Effector memory CD4-positive, alpha-beta T cell (primary cell): ENCODE measurements at regions not wholly inside any gene's neighbourhood (a gene's known extent, or its start where the extent isn't known, plus 50 kb on each side); places are given as distances from the start of the nearest gene placed in this dataset.
A peak's percentile ranks its signal among the peaks of the same experiment; 100 is the strongest.
"Not testable (repeated sequence)": the region's sequence is repeated elsewhere in the genome, so short reads cannot be mapped to it uniquely, and the experiment has no call there.

Source experiments
- DNase-seq, 3 donors: peaks; one replicate each; pipeline ENCODE4 v3.0.0-alpha.2; 2020
- H3K27ac ChIP-seq: 2 replicates; pipeline ENCODE4 v1.7.0; 2013; ENCODE audit warnings: mild to moderate bottlenecking, low read length, moderate library complexity; ENCODE audit not compliant: insufficient read depth, poor library complexity, severe bottlenecking
- H3K27me3 ChIP-seq: replicated peaks from 2 replicates; pipeline ENCODE4 v1.7.0; 2013; ENCODE audit warnings: mild to moderate bottlenecking, low read length; ENCODE audit not compliant: insufficient read depth, control insufficient read depth, poor library complexity, severe bottlenecking
- H3K36me3 ChIP-seq: 2 replicates; pipeline ENCODE4 v1.7.0; 2013; ENCODE audit warnings: mild to moderate bottlenecking, low read length, moderate library complexity; ENCODE audit not compliant: control insufficient read depth, insufficient read depth
- H3K4me1 ChIP-seq: 2 replicates; pipeline ENCODE4 v1.7.0; 2013; ENCODE audit warnings: low read length, mild to moderate bottlenecking; ENCODE audit not compliant: control insufficient read depth, insufficient read depth, poor library complexity, severe bottlenecking
- H3K4me3 ChIP-seq: 2 replicates; pipeline ENCODE4 v1.7.0; 2013; ENCODE audit warnings: low read length, low read depth, mild to moderate bottlenecking; ENCODE audit not compliant: insufficient read depth, poor library complexity, severe bottlenecking
- H3K9me3 ChIP-seq: 2 replicates; pipeline ENCODE4 v1.7.0; 2013; ENCODE audit warnings: mild to moderate bottlenecking, low read length, moderate library complexity; ENCODE audit not compliant: control insufficient read depth

DNA sequence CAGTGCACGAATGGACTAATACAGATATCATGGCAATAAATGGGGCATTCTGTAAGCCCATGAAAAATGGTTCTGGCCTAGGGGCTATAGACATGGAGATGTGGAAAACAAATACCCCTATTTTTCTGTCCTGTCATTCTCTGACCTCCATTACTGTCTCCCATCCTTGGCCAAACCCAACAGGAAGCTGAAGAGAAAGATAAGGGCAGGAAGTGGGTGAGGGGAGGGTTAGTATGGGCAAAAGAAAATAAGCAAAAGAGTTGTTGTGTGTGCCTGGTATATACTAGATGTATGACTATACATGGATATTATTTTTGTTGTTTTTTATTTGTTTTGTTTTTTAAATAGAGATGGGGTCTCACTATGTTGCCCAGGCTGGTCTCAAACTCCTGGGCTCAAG is 339.3 kb downstream of the PCNX1 start:
- Histone ChIP-seq H3K27me3 (no peaks in the 10 kb centered on the region), H3K36me3 (no peaks in the 10 kb centered on the region), H3K27ac (no peak overlapping the region), H3K4me3 (peak overlapping the region; percentile 18), H3K4me1 (peaks cover 18% of the 10 kb centered on the region), H3K9me3 (no peaks in the 10 kb centered on the region)
- DNase-seq = no peak

DNA sequence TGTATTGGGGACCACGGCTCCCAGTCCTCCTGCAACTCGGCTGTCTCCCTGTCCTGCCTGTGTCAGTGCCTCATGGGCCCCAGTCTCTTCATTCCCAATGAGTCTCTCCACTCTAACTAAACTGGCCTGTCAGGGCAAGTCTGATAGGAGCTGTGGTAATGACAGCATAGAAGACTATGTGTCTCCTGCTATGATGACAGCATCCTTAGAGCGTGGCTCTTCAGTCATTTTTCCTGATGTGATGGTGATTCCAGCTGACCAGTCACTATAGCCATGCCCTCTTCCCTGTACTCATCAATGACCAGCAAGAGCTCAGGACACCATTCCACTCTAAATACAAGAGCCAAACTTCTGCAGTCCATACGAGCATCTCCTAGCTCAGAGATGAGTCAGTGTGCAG is 339.8 kb downstream of the PCNX1 start:
- DNase-seq = no peak
- H3K36me3 ChIP-seq = no peaks in the 10 kb centered on the region
- no peaks in the 10 kb centered on the region for H3K9me3 ChIP-seq
- peaks cover 18% of the 10 kb centered on the region for H3K4me1 ChIP-seq
- H3K4me3 ChIP-seq = no peak overlapping the region
- H3K27ac ChIP-seq = no peak overlapping the region
- H3K27me3 ChIP-seq = no peaks in the 10 kb centered on the region

DNA sequence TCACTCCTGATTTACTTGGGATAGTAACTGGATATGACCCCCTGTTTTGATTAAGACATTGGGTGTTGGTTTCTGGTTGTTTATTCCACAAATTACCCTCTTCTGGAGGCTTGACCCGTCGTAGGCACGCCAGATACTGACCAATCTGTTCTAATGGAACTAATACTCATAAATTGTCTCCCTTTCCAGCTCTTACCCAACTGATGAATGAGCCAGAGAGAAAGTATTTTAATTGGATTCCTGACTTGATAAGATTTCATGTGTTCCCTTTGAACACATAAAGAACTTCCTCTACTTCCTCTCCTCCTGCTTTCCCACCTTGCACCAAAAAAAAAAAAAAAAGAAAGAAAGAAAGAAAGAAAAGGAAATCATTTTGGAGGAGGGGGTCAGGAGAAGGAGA is 340.9 kb downstream of the PCNX1 start:
- no peak overlapping the region for H3K27ac ChIP-seq
- peaks cover 18% of the 10 kb centered on the region for H3K4me1 ChIP-seq
- no peaks in the 10 kb centered on the region for H3K36me3 ChIP-seq
- H3K9me3 ChIP-seq = no peaks in the 10 kb centered on the region
- H3K4me3 ChIP-seq = no peak overlapping the region
- no peak for DNase-seq
- H3K27me3 ChIP-seq = no peaks in the 10 kb centered on the region

DNA sequence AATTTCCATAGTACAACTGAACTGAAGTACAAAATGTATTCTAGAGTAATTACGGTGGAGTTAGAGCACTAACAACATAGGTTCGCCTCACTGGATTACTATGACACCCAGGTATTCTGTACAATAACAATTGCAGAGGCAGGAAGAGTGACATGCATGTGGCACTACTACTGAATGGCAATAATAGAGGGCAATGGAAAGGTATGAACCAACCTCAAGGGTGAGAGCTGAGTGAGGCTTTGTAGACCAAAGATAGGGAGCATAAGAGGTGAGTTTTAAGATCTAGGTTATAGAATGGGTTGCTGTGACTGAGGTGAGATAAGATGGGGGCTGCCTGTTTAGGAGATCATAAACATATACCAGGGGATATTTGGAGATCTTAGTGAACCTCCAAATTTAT is 343.1 kb downstream of the PCNX1 start:
- no peak for DNase-seq
- Histone ChIP-seq H3K27me3 (no peaks in the 10 kb centered on the region), H3K27ac (no peak overlapping the region), H3K9me3 (no peaks in the 10 kb centered on the region), H3K4me3 (no peak overlapping the region), H3K36me3 (no peaks in the 10 kb centered on the region), H3K4me1 (peaks cover 17% of the 10 kb centered on the region)

DNA sequence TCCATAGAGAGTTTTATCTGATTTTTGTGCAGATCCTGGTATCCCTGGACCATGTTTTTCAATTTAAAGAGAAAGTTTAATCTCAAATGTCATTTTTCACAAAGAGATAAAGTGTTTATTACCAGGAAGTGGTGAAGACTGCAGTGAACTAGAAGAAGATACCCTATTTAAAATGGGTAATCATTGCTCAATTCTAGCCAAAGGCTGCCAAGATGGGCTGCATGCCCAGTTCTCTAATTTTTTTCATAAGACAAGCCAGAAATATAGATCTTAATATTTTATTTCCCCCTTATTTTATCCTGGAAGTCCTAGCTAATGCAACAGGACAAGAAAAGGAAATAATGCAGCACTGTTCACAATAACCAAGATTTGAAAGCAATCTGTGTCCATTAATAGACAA is 343.5 kb downstream of the PCNX1 start:
- Histone ChIP-seq H3K4me1 (peaks cover 15% of the 10 kb centered on the region), H3K27ac (no peak overlapping the region), H3K27me3 (no peaks in the 10 kb centered on the region), H3K9me3 (no peaks in the 10 kb centered on the region), H3K4me3 (no peak overlapping the region), H3K36me3 (no peaks in the 10 kb centered on the region)
- DNase-seq = no peak

DNA sequence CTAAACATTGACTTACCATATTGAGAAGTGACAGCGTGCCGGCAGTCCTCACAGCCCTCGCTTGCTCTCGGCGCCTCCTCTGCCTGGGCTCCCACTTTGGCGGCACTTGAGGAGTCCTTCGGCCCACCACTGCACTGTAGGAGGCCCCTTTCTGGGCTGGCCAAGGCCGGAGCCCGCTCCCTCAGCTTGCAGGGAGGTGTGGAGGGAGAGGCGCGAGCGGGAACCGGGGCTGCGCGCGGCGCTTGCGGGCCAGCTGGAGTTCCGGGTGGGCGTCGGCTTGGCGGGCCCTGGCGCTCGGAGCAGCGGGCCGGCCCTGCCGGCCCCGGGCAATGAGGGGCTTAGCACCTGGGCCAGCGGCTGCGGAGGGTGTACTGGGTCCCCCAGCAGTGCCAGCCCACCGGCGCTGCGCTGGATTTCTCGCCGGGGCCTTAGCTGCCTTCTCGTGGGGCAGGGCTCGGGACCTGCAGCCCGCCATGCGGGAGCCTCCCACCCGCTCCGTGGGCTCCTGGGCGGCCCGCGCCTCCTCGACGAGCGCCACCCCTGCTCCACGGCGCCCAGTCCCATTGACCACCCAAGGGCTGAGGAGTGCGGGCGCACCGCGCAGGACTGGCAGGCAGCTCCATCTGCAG is 346.9 kb downstream of the PCNX1 start:
- H3K9me3 ChIP-seq, H3K36me3 ChIP-seq, H3K4me1 ChIP-seq, H3K27ac ChIP-seq, DNase-seq, H3K4me3 ChIP-seq, H3K27me3 ChIP-seq: not testable (repeated sequence)

DNA sequence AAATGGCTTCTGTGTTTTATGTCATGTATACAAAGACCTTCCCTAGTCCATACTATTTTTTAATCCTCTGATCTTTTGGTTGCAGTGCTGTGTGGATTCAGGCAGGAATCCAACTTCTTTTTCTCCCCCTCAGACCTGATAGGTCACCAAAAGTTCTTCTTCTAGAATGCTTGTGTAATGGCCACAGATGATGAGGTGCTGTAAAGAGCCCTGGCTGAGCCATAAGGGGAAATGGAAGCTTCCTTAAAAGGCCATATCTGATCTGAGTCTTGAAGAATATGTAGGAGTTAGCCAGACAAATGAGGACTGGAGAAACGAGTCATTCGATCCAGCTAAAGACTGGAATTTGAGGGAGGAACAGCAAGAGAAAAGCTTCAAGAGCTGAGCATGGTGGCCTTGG is 353.9 kb downstream of the PCNX1 start:
- Histone ChIP-seq H3K27ac (no peak overlapping the region), H3K36me3 (no peaks in the 10 kb centered on the region), H3K4me1 (no peaks in the 10 kb centered on the region), H3K4me3 (no peak overlapping the region), H3K9me3 (peaks cover 4% of the 10 kb centered on the region), H3K27me3 (no peaks in the 10 kb centered on the region)
- no peak for DNase-seq

DNA sequence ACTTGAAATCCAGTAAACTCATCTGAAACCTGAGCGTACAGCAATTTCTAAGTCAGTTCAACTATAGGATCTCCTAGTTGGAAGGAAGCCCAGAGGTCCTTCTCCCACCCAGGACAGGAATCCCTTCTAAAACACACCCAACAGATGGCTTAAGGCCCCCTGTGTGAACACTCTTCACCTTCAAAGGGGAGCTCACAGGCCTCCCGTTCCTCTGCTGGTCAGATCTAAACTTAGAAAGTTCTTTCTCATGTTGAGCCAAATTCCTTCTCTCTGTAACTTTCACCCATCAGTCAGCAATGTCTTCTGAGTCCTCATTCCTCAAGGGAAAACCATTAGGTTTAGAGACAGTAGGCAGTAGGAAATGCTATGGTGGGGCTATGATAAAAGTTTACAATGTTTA is 355.2 kb downstream of the PCNX1 start:
- no peaks in the 10 kb centered on the region for H3K27me3 ChIP-seq
- H3K36me3 ChIP-seq = no peaks in the 10 kb centered on the region
- no peak overlapping the region for H3K27ac ChIP-seq
- DNase-seq = no peak
- peaks cover 4% of the 10 kb centered on the region for H3K9me3 ChIP-seq
- H3K4me3 ChIP-seq = no peak overlapping the region
- H3K4me1 ChIP-seq = no peaks in the 10 kb centered on the region

DNA sequence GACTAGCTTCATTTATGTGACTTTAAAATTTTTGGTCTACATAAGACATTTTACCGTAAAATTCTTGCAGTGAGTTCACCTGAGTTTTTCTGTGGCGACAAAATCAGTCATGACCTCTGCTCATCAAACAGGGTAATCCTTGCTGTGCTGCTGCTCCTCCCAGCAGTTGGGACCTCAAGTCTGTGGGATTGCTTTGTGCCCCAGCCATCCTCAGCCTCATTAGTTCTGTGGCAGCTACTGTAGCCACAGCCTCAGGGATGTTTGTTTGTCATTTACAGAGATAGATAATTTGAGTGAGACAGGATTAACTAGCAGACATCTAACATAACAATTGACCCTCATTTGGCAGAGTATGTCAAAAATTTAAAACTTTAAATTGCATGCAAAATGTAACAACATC is 357.0 kb downstream of the PCNX1 start:
- H3K27me3 ChIP-seq = no peaks in the 10 kb centered on the region
- no peak overlapping the region for H3K4me3 ChIP-seq
- DNase-seq = no peak
- no peaks in the 10 kb centered on the region for H3K36me3 ChIP-seq
- H3K9me3 ChIP-seq = peaks cover 3% of the 10 kb centered on the region
- H3K27ac ChIP-seq = no peak overlapping the region
- no peaks in the 10 kb centered on the region for H3K4me1 ChIP-seq

DNA sequence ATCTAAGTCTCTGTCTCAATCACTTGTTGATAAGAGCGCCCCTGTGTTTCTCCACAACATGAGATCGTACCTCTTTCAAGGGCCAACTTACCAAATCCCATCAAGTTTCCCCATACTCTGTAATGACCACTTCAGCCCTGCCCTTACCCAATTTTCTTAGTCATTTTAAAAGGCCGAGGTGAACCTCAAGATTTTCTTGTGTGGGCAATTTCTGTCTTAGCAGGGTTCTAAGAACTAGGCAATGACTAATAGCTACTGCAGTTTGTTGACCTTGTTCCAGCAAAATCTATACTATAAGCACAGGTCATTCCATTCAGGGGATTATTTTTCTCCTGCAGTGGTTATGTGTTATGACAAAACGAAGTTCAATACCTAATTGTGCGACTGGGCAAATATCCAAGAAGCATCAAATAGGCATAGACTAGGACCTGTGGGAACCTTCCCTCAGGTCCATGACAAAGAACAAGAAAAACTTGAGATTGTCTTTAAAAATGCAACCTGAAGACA is 359.8 kb downstream of the PCNX1 start:
- peaks cover 3% of the 10 kb centered on the region for H3K9me3 ChIP-seq
- DNase-seq = no peak
- no peak overlapping the region for H3K4me3 ChIP-seq
- no peaks in the 10 kb centered on the region for H3K4me1 ChIP-seq
- H3K27me3 ChIP-seq = no peaks in the 10 kb centered on the region
- no peaks in the 10 kb centered on the region for H3K36me3 ChIP-seq
- H3K27ac ChIP-seq = no peak overlapping the region
